HK-2 (cell line): ENCODE measurements at regions not wholly inside any gene's neighbourhood (a gene's known extent, or its start where the extent isn't known, plus 50 kb on each side); places are given as distances from the start of the nearest gene placed in this dataset.

Experiments
- DNase-seq: peaks from one replicate; pipeline ENCODE4 v3.0.0-alpha.2; 2018; ENCODE audit not compliant: unreplicated experiment

DNA sequence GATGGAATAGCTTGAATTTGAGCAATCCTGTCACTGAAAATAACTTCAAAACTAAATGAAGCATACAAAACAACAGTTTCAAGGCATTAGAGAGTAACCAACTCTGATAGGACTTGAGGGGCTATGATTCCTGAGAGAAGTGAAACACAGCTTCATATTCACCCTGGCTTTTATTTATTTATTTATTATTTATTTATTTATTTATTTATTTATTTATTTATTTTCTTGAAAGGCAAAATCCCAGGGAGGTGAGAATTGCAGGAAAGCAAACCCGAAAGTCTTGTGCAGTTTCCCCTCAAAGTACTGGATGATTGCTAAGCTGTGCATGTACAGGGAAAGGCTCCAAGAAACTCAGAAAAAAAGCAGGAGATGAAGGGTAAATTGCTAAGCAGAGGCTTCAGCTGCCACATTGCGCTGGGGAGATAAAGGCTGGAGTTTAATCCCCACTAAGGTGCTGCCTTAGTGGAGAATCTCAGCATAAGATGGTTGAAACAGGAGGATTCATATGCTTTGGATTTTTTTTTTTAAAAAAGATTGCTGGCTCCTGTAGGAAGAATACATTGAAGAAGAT lies 72.9 kb upstream of the COL24A1 start:
- DNase-seq = no peak

- no peak for DNase-seq
Measured at GRCh38 chr1:86228546-86228945, 72.0 kb upstream of the COL24A1 start.

DNA sequence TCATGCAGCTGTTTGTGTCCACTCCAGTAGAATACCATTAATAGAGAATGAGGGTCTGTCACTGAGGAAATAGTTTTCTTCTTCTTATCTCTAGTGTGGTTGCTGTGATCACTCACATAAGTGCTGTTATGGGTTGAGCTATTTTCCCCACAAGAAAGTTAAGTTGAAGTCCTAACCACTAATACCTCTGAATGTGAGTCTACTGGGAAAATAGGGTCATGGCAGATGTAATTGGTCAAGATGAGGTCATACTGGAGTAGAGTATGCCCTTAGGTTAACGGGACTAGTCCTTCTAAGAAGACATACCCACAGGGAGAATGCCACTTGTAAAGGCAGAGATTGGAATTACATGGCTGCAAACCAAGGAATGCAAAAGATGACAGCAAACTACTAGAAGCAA lies 70.5 kb upstream of the COL24A1 start:
- no peak for DNase-seq

- no peak for DNase-seq
Measured at GRCh38 chr1:86226204-86226603, 69.6 kb upstream of the COL24A1 start.

DNA sequence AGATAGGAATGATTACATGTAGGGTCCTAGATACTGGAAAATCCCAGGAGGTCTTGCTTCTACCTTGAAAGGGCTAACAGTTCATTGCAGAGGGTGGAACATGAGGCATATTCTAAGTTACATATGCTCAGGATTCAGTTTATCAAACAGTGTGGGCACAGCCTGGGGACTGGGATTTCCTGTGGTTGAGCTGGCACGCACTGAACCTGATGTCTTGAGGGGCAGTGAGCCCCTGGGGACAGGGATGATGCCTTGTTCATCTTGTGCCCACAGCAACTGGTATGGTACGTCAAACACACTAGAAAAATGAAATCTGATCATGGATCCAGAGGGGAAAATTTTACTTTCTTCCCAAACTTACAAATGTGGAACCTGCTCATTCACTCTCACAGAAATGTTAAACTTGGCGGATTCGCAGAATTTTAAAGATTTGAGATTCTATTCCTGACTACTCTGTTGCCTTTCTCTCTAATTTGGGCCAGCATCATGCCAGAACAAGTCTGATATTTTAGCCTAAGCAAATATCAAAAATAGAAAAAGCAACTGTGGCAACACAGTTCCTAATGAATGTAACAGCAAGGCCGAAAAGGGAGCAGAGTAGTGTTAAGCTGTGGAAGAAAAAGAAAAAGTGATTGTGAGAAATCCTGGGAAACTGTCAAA lies 68.2 kb upstream of the COL24A1 start:
- no peak for DNase-seq

GRCh38 chr1:86218859-86219258 lies 62.3 kb upstream of the COL24A1 start:
- DNase-seq = no peak

DNA sequence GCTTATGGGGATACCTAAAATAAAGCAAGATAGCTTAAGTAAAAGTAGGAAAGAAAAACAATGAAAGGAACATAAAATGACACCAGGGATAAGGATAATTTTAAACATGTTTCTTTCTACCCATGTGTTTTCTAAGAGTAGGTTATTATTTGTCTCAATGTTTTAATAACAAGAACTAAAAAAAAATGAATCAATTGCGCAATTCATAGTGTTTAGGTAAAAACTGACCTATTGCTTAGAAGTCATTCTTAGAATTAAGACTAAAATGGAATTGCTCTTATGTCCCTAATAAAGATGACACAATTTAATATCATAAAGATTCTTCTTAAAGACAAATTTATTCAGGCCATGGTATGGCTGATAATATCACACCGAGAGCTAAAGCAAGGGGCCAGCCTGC lies 58.0 kb upstream of the COL24A1 start:
- DNase-seq = no peak

- no peak for DNase-seq
Measured at GRCh38 chr1:86209346-86209745, 52.8 kb upstream of the COL24A1 start.

GRCh38 chr1:86207323-86207722 lies 50.8 kb upstream of the COL24A1 start:
- DNase-seq = peak; percentile 70
